K562 (cell line): ENCODE measurements at regions not wholly inside any gene's neighbourhood (a gene's known extent, or its start where the extent isn't known, plus 50 kb on each side); places are given as distances from the start of the nearest gene placed in this dataset.
A peak's percentile ranks its signal among the peaks of the same experiment; 100 is the strongest.

Experiments used
- ASH1L ChIP-seq: fragments of 450-650 bp; IDR thresholded peaks from 2 replicates; pipeline ENCODE4 v1.6.1; 2018; ENCODE audit warnings: borderline replicate concordance, mild to moderate bottlenecking, low read depth; ENCODE audit not compliant: partially characterized antibody
- CBFA2T2 ChIP-seq: fragments of 450-650 bp; conservative IDR thresholded peaks from 2 replicates; pipeline ENCODE4 v1.6.1; 2017; ENCODE audit warnings: mild to moderate bottlenecking
- GTF2F1 ChIP-seq: IDR thresholded peaks from 2 replicates; pipeline ENCODE4 v1.6.1; 2011; ENCODE audit warnings: low read depth, low read length, improper control_type of control experiment
- HNRNPUL1 ChIP-seq: fragments of 200-400 bp; formaldehyde crosslinking; IDR thresholded peaks from 2 replicates; pipeline ENCODE4 v1.6.1; 2017; ENCODE audit warnings: low read length
- KHSRP ChIP-seq: fragments of 450-650 bp; IDR thresholded peaks from 2 replicates; pipeline ENCODE4 v1.6.1; 2017
- NFE2L1 ChIP-seq: fragments of 450-650 bp; IDR thresholded peaks from 2 replicates; pipeline ENCODE4 v1.6.1; 2016; ENCODE audit warnings: missing genetic modification characterization, low read depth, mild to moderate bottlenecking, missing compliant biosample characterization, moderate library complexity, borderline replicate concordance
- NR2C1 ChIP-seq, 2 experiments: fragments of 450-650 bp; IDR thresholded peaks; 2 replicates each; pipeline ENCODE4 v1.6.1; 2017; ENCODE audit warnings: mild to moderate bottlenecking in 2 of 2, antibody characterized with exemption in 1 of 2, inconsistent platforms in 1 of 2, missing compliant biosample characterization in 1 of 2, missing genetic modification characterization in 1 of 2
- POLR2AphosphoS2 ChIP-seq: IDR thresholded peaks from 2 replicates; pipeline ENCODE4 v1.6.1; 2012; ENCODE audit warnings: low read length, improper control_type of control experiment
- RAD21 ChIP-seq, 2 experiments: fragments of 250-450 bp in 1 of 2; fragments of 450-650 bp in 1 of 2; sonication (Bioruptor Pico) in 1 of 2; formaldehyde crosslinking in 1 of 2; IDR thresholded peaks in 1 of 2; conservative IDR thresholded peaks in 1 of 2; 2 replicates each; pipeline versions ENCODE4 v1.4.0 to v1.8.0; 2020 to 2022; ENCODE audit warnings: mild to moderate bottlenecking in 2 of 2, moderate library complexity in 1 of 2
- TSC22D4 ChIP-seq: fragments of 450-650 bp; IDR thresholded peaks from 2 replicates; pipeline ENCODE4 v1.6.1; 2016; ENCODE audit warnings: missing genetic modification characterization, missing biosample characterization, control low read depth
- ZNF444 ChIP-seq: fragments of 250-450 bp; sonication (Bioruptor Pico); IDR thresholded peaks from 2 replicates; pipeline ENCODE4 v1.4.0; 2020; ENCODE audit warnings: mild to moderate bottlenecking, moderate library complexity
- ZNF584 ChIP-seq: fragments of 200-800 bp; sonication (Bioruptor generic); IDR thresholded peaks from 2 replicates; pipeline ENCODE4 v1.6.1; 2016; ENCODE audit warnings: low read depth, mild to moderate bottlenecking, missing genetic modification characterization, missing compliant biosample characterization
- ZNF699 ChIP-seq: fragments of 250-450 bp; sonication (Bioruptor Pico); IDR thresholded peaks from 2 replicates; pipeline ENCODE4 v1.8.0; 2021; ENCODE audit warnings: mild to moderate bottlenecking, moderate library complexity; ENCODE audit not compliant: insufficient replicate concordance
- TF ChIP-seq, protein P1 (sequence below): IDR thresholded peaks from 2 replicates; pipeline ENCODE4 v1.6.1; 2011; ENCODE audit warnings: borderline replicate concordance, low read depth, mild to moderate bottlenecking, moderate library complexity, low read length; ENCODE audit not compliant: insufficient read depth, poor library complexity, severe bottlenecking
- TF ChIP-seq, protein P2 (sequence below): fragments of 450-650 bp; conservative IDR thresholded peaks from 2 replicates; pipeline ENCODE4 v1.6.1; 2016; ENCODE audit warnings: missing genetic modification characterization, low read depth, mild to moderate bottlenecking, missing compliant biosample characterization, moderate library complexity

DNA sequence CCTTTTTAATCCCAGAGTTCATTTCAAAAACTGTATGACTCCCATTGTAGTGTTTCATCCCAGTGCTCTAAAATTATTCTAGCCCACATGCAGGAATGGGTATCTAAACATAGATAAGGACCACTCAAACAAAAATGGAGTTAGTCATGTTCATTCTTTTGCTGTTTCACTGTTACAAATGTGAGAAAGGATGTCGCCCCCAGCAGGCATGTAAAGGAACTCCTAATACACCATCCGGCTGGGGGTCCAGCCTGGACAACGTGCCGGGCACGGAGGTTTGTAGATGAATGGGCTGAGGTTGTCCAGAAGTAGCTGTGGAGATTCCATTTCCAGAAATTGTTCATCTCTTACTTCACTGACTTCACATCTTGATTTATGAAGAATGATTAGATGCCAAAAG, 101.9 kb upstream of the RAB12 start (continued):
- TF ChIP-seq TSC22D4 (tag) (no peak), CBFA2T2 (no peak), HNRNPUL1 (no peak), POLR2AphosphoS2 (no peak), ZNF699 (CRISPR knock-in tag) (no peak), GTF2F1 (no peak), NR2C1 (IDR thresholded peaks at IDR 0.05) (no peak), NR2C1 (tag; IDR thresholded peaks at IDR 0.05) (peak; percentile 50; the same call in 1 of the 2 replicates), ASH1L (no peak), RAD21 (CRISPR knock-in tag; conservative IDR thresholded peaks at IDR 0.05 in 1 of 2, IDR thresholded peaks at IDR 0.05 in 1 of 2) (peak in 1 of 2 experiments; percentile 28; a peak in 2 of 4 replicates), KHSRP (no peak), NFE2L1 (tag) (no peak), ZNF444 (CRISPR knock-in tag) (no peak), ZNF584 (no peak)
- TF ChIP-seq, protein P1, sequence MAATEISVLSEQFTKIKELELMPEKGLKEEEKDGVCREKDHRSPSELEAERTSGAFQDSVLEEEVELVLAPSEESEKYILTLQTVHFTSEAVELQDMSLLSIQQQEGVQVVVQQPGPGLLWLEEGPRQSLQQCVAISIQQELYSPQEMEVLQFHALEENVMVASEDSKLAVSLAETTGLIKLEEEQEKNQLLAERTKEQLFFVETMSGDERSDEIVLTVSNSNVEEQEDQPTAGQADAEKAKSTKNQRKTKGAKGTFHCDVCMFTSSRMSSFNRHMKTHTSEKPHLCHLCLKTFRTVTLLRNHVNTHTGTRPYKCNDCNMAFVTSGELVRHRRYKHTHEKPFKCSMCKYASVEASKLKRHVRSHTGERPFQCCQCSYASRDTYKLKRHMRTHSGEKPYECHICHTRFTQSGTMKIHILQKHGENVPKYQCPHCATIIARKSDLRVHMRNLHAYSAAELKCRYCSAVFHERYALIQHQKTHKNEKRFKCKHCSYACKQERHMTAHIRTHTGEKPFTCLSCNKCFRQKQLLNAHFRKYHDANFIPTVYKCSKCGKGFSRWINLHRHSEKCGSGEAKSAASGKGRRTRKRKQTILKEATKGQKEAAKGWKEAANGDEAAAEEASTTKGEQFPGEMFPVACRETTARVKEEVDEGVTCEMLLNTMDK = peak; percentile 28
- TF ChIP-seq, protein P2, sequence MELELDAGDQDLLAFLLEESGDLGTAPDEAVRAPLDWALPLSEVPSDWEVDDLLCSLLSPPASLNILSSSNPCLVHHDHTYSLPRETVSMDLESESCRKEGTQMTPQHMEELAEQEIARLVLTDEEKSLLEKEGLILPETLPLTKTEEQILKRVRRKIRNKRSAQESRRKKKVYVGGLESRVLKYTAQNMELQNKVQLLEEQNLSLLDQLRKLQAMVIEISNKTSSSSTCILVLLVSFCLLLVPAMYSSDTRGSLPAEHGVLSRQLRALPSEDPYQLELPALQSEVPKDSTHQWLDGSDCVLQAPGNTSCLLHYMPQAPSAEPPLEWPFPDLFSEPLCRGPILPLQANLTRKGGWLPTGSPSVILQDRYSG (tag) = 0 out of 2 replicates have a peak, but pooled peaks have one; percentile 39
